Stimulated activated CD4-positive, alpha-beta T cell treated with anti-CD3 and anti-CD28 coated beads, Interleukin-4, amount 100 ng/mL, for 24 hours (primary cell): ENCODE measurements at regions not wholly inside any gene's neighbourhood (a gene's known extent, or its start where the extent isn't known, plus 50 kb on each side); places are given as distances from the start of the nearest gene placed in this dataset.
"Not testable (repeated sequence)": the region's sequence is repeated elsewhere in the genome, so short reads cannot be mapped to it uniquely, and the experiment has no call there.

Source experiments
- DNase-seq: peaks from one replicate; pipeline ENCODE4 v3.0.0-alpha.2; 2020

DNA sequence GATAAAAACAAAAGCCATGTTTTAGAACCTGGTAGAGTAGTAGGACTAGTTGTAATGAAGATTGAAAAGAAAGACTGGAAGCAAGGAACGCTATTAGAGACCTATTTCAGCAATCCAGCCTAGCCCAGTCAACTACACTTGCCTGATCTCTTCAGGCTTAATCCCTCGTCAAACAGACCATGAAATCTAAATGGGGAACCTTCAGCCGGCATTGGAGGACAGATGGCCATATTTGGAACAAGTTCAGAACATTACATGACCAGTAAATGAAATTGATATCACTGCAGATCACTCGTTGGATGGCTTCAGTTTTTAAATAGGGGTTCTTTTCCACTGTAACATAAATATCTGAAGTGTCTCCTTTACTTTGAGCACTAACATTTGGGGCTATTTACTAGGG lies 84.8 kb upstream of the WDR44 start:
- no peak for DNase-seq

DNA sequence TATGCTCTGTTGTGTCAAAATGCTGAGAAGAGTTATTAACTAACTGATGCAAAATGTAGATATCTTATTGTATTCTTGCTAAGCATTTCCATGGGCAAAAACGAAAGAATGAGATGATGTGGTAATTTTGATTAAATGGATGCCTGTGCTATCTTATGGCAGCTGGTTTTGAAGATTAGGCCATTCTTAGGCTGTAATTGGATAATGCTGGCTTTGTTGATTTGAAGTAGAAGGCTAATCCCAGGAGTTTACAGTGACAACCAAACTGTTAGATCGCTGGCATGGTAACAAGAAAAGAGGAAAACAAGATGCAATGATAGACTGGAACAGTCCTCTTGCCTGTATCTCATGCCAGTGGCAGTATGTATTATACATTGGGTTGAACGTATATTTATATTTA lies 74.1 kb upstream of the WDR44 start:
- no peak for DNase-seq

GRCh38 chrX:118272242-118272641 lies 73.7 kb upstream of the WDR44 start:
- no peak for DNase-seq

DNA sequence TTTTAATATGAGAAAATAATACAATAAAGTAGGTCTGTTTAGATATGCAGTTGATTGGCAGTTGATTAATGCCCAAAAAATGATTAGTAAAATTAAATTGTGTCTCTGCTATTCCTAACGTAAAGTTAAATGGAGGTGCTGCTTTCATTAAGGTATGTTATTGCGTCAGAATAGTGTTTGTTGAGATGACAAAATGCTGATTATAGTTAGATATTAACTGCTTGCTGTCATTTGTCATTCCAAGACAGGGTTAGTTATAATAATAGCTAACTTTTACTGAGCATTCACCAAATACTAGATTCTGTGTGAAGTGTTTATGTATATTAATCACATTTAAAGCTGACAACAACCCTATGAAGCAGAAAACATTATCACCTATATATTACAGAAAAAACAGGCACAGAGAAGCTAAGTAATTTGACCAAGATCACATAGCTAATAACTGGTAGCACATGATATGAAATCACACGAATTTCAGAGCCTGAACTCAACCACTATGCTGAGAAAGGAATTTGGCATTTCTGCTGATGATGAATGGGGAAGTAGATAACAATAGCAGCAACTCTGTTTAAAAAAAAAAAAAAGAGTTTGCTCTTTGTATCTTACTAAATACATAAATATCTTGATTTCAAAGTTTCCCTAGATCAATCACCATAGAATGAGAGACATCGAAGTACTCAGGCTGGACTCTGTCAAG lies 59.7 kb upstream of the WDR44 start:
- no peak for DNase-seq

- not testable (repeated sequence) for DNase-seq
These were observed 50.1 kb upstream of the WDR44 start for GRCh38 chrX:118295818-118296217.
